Breast epithelium (tissue), 3 donors: ENCODE measurements at regions not wholly inside any gene's neighbourhood (a gene's known extent, or its start where the extent isn't known, plus 50 kb on each side); places are given as distances from the start of the nearest gene placed in this dataset.

Experiments
- POLR2A ChIP-seq: fragments of 450-650 bp; IDR thresholded peaks from one replicate; pipeline ENCODE4 v1.6.1; 2016; ENCODE audit warnings: antibody characterized with exemption, mild to moderate bottlenecking, moderate library complexity
- POLR2AphosphoS5 ChIP-seq, 3 donors: sonication (generic); formaldehyde crosslinking; IDR thresholded peaks; one replicate each; pipeline ENCODE4 v1.6.1; 2017; ENCODE audit warnings: antibody characterized with exemption in 3 of 3

GRCh38 chr11:100602716-100603115, 84.4 kb upstream of the ARHGAP42 start:
- TF ChIP-seq POLR2AphosphoS5 (IDR thresholded peaks at IDR 0.05) (no peak), POLR2A (no peak)
